ENCODE measurements at regions not wholly inside any gene's neighbourhood (a gene's known extent, or its start where the extent isn't known, plus 50 kb on each side); places are given as distances from the start of the nearest gene placed in this dataset.

- TF ChIP-seq, protein P1, sequence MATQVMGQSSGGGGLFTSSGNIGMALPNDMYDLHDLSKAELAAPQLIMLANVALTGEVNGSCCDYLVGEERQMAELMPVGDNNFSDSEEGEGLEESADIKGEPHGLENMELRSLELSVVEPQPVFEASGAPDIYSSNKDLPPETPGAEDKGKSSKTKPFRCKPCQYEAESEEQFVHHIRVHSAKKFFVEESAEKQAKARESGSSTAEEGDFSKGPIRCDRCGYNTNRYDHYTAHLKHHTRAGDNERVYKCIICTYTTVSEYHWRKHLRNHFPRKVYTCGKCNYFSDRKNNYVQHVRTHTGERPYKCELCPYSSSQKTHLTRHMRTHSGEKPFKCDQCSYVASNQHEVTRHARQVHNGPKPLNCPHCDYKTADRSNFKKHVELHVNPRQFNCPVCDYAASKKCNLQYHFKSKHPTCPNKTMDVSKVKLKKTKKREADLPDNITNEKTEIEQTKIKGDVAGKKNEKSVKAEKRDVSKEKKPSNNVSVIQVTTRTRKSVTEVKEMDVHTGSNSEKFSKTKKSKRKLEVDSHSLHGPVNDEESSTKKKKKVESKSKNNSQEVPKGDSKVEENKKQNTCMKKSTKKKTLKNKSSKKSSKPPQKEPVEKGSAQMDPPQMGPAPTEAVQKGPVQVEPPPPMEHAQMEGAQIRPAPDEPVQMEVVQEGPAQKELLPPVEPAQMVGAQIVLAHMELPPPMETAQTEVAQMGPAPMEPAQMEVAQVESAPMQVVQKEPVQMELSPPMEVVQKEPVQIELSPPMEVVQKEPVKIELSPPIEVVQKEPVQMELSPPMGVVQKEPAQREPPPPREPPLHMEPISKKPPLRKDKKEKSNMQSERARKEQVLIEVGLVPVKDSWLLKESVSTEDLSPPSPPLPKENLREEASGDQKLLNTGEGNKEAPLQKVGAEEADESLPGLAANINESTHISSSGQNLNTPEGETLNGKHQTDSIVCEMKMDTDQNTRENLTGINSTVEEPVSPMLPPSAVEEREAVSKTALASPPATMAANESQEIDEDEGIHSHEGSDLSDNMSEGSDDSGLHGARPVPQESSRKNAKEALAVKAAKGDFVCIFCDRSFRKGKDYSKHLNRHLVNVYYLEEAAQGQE (IDR thresholded peaks at IDR 0.05; ENCODE audit: low read depth): no peak
- no peak for TF ChIP-seq ZFX (IDR thresholded peaks at IDR 0.05)
- no peak for TF ChIP-seq CTCF (IDR thresholded peaks at IDR 0.05 in 2 of 3, conservative IDR thresholded peaks at IDR 0.05 in 1 of 3; ENCODE audit: borderline replicate concordance in 1 of 3, insufficient read depth in 1 of 3, low read depth in 2 of 3, low read length in 2 of 3)
- no peak for TF ChIP-seq POLR2A (IDR thresholded peaks at IDR 0.05; ENCODE audit: borderline replicate concordance, extremely low read depth, insufficient read depth, insufficient read length)
- no peak for TF ChIP-seq MAX (IDR thresholded peaks at IDR 0.05)
- no peak for TF ChIP-seq EZH2phosphoT487 (IDR thresholded peaks at IDR 0.05; ENCODE audit: borderline replicate concordance)
- no peak for TF ChIP-seq TCF7L2 (IDR thresholded peaks at IDR 0.05; ENCODE audit: borderline replicate concordance, extremely low read depth, insufficient read depth, insufficient read length)
- no peak for TF ChIP-seq YY1 (IDR thresholded peaks at IDR 0.05; ENCODE audit: extremely low read depth, insufficient replicate concordance, low read depth, low read length)
- no peak for TF ChIP-seq EZH2 (IDR thresholded peaks at IDR 0.05)
- TF ChIP-seq SP1 (IDR thresholded peaks at IDR 0.05; ENCODE audit: low read depth): no peak
- no peak for TF ChIP-seq SIN3A (IDR thresholded peaks at IDR 0.05; ENCODE audit: low read depth)
Measured at GRCh38 chr15:23890218-23890617, 203.1 kb upstream of the NDN start.

Measured in HCT116 (cell line).